GM23338 (cell line): ENCODE measurements at regions not wholly inside any gene's neighbourhood (a gene's known extent, or its start where the extent isn't known, plus 50 kb on each side); places are given as distances from the start of the nearest gene placed in this dataset.
"Not testable (repeated sequence)": the region's sequence is repeated elsewhere in the genome, so short reads cannot be mapped to it uniquely, and the experiment has no call there.

Experiments
- ATAC-seq: fragments of 200-7000 bp; cut with Tn5 transposase; 3 replicates; pipeline ENCODE4 v1.9.1; 2020
- DNase-seq: peaks from one replicate; pipeline ENCODE4 v3.0.0-alpha.2; 2015; ENCODE audit warnings: low spot score
- H2AFZ ChIP-seq: fragments of 200-600 bp; sonication (generic); 2 replicates; pipeline ENCODE4 v1.8.0; 2016; ENCODE audit warnings: antibody characterized with exemption, mild to moderate bottlenecking, moderate library complexity
- H3F3A ChIP-seq: fragments of 200-600 bp; sonication (generic); replicated peaks from 2 replicates; pipeline ENCODE4 v1.8.0; 2017; ENCODE audit warnings: antibody characterized with exemption, mixed run types, low read depth
- H3K27ac ChIP-seq: fragments of 200-600 bp; sonication (generic); 2 replicates; pipeline ENCODE4 v1.6.1; 2016; ENCODE audit warnings: low read depth
- H3K27me3 ChIP-seq: fragments of 200-600 bp; sonication (generic); 2 replicates; pipeline ENCODE4 v1.8.0; 2016; ENCODE audit warnings: mild to moderate bottlenecking, mixed run types, moderate library complexity; ENCODE audit not compliant: insufficient read depth
- H3K36me3 ChIP-seq: fragments of 200-600 bp; sonication (generic); 2 replicates; pipeline ENCODE4 v1.8.0; 2016; ENCODE audit warnings: mild to moderate bottlenecking; ENCODE audit not compliant: insufficient read depth
- H3K4me1 ChIP-seq: fragments of 200-600 bp; sonication (generic); 2 replicates; pipeline ENCODE4 v1.8.0; 2016; ENCODE audit warnings: mild to moderate bottlenecking, moderate library complexity; ENCODE audit not compliant: insufficient read depth
- H3K4me2 ChIP-seq: fragments of 200-600 bp; sonication (generic); 2 replicates; pipeline ENCODE4 v1.7.1; 2017; ENCODE audit warnings: mixed run types
- H3K4me3 ChIP-seq: fragments of 200-600 bp; sonication (generic); 2 replicates; pipeline ENCODE4 v1.6.1; 2016; ENCODE audit warnings: mixed run types
- H3K79me2 ChIP-seq: fragments of 200-600 bp; sonication (generic); replicated peaks from 2 replicates; pipeline ENCODE4 v1.8.0; 2017; ENCODE audit warnings: mild to moderate bottlenecking; ENCODE audit not compliant: insufficient read depth
- H3K9me2 ChIP-seq: fragments of 200-600 bp; sonication (generic); 2 replicates; pipeline ENCODE4 v1.8.0; 2017; ENCODE audit not compliant: insufficient read depth
- H4K20me1 ChIP-seq: fragments of 200-600 bp; sonication (generic); replicated peaks from 2 replicates; pipeline ENCODE4 v1.8.0; 2017; ENCODE audit warnings: mild to moderate bottlenecking; ENCODE audit not compliant: insufficient read depth
- H3K27ac Mint-ChIP-seq: 2 replicates; pipeline ENCODE4 v1.8.0; 2020; ENCODE audit warnings: inconsistent platforms, mild to moderate bottlenecking, moderate library complexity, mixed read lengths
- H3K27me3 Mint-ChIP-seq: 3 replicates; pipeline ENCODE4 v1.8.0; 2022; ENCODE audit warnings: low read depth, mild to moderate bottlenecking, moderate library complexity, mixed read lengths, inconsistent platforms; ENCODE audit not compliant: insufficient read depth, poor library complexity
- H3K36me3 Mint-ChIP-seq: 3 replicates; pipeline ENCODE4 v1.8.0; 2021; ENCODE audit warnings: low read depth, mild to moderate bottlenecking, inconsistent platforms, moderate library complexity, mixed read lengths
- H3K4me1 Mint-ChIP-seq: 3 replicates; pipeline ENCODE4 v1.8.0; 2020; ENCODE audit warnings: mild to moderate bottlenecking, inconsistent platforms, mixed read lengths
- H3K4me3 Mint-ChIP-seq: 3 replicates; pipeline ENCODE4 v1.8.0; 2021; ENCODE audit warnings: moderate library complexity, mild to moderate bottlenecking, inconsistent platforms, mixed read lengths
- H3K9me3 Mint-ChIP-seq: 3 replicates; pipeline ENCODE4 v1.8.0; 2020; ENCODE audit warnings: moderate library complexity, mild to moderate bottlenecking, inconsistent platforms, mixed read lengths
- TF ChIP-seq, protein P1 (sequence below): IDR thresholded peaks from one replicate; pipeline ENCODE4 v1.6.1; 2018; ENCODE audit warnings: antibody characterized with exemption; ENCODE audit not compliant: unreplicated experiment
- TF ChIP-seq, protein P2 (sequence below), 2 experiments: fragments of 200-600 bp in 1 of 2; sonication (generic) in 1 of 2; conservative IDR thresholded peaks; 2 replicates each; pipeline versions ENCODE4 v1.5.1 to v1.6.1; 2016 to 2017; ENCODE audit warnings: antibody characterized with exemption in 2 of 2, low read depth in 2 of 2, mild to moderate bottlenecking in 2 of 2, moderate library complexity in 1 of 2

DNA sequence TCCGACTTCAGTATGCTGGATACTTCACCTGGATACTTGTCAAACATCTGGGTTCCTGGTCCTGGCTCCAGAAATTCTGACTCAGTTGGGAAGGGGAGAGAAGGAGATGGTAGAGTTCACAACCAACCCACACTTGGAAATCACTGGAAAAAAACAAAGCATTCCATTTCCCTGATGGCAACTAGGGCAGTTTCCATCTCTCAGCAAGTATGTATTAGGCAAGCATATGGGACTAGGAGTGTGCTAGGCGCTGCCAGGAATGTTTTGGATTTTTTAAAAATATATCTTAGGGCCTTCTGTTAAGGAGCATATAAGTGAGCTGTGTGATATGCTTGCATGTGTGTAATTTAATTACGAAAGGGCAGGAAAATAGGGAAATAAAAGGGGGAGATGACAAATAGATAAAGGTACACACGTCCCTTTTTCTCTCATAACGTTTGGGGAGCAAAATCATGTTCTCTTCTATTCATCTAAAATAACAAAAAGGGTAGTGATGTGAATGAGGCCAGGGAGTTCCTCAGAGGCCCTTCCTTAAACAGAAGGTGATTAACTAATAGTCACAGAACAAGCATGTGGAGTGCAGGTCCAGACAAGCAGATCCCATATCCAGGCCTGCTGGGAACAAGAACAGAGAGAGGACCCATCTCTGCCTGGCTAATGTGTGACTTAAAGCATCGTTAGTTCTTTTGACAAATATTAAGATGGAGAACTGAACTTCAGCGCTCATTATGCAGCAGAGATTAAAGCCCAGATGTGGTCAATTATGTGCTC is 64.5 kb upstream of the NFE2L3 start:
- Histone ChIP-seq H3K36me3 (no peaks in the 10 kb centered on the region), H3K27me3 (no peaks in the 10 kb centered on the region), H3K9me2 (no peaks in the 10 kb centered on the region), H3K79me2 (no peaks in the 10 kb centered on the region), H3K4me1 (peaks cover 21% of the 10 kb centered on the region), H3K4me3 (no peak overlapping the region), H3F3A (no peaks in the 10 kb centered on the region), H2AFZ (peak overlapping the region; percentile 57; the same call in 1 of the 2 replicates), H4K20me1 (no peaks in the 10 kb centered on the region), H3K4me2 (no peak overlapping the region), H3K27ac (no peak overlapping the region)
- Mint-ChIP-seq H3K4me1 (peaks cover 28% of the 10 kb centered on the region), H3K4me3 (no peak overlapping the region), H3K27me3 (no peaks in the 10 kb centered on the region), H3K36me3 (no peaks in the 10 kb centered on the region), H3K27ac (no peak overlapping the region), H3K9me3 (no peaks in the 10 kb centered on the region)
- ATAC-seq (no peak), DNase-seq (no peak)
- TF ChIP-seq, protein P1, sequence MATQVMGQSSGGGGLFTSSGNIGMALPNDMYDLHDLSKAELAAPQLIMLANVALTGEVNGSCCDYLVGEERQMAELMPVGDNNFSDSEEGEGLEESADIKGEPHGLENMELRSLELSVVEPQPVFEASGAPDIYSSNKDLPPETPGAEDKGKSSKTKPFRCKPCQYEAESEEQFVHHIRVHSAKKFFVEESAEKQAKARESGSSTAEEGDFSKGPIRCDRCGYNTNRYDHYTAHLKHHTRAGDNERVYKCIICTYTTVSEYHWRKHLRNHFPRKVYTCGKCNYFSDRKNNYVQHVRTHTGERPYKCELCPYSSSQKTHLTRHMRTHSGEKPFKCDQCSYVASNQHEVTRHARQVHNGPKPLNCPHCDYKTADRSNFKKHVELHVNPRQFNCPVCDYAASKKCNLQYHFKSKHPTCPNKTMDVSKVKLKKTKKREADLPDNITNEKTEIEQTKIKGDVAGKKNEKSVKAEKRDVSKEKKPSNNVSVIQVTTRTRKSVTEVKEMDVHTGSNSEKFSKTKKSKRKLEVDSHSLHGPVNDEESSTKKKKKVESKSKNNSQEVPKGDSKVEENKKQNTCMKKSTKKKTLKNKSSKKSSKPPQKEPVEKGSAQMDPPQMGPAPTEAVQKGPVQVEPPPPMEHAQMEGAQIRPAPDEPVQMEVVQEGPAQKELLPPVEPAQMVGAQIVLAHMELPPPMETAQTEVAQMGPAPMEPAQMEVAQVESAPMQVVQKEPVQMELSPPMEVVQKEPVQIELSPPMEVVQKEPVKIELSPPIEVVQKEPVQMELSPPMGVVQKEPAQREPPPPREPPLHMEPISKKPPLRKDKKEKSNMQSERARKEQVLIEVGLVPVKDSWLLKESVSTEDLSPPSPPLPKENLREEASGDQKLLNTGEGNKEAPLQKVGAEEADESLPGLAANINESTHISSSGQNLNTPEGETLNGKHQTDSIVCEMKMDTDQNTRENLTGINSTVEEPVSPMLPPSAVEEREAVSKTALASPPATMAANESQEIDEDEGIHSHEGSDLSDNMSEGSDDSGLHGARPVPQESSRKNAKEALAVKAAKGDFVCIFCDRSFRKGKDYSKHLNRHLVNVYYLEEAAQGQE: no peak

DNA sequence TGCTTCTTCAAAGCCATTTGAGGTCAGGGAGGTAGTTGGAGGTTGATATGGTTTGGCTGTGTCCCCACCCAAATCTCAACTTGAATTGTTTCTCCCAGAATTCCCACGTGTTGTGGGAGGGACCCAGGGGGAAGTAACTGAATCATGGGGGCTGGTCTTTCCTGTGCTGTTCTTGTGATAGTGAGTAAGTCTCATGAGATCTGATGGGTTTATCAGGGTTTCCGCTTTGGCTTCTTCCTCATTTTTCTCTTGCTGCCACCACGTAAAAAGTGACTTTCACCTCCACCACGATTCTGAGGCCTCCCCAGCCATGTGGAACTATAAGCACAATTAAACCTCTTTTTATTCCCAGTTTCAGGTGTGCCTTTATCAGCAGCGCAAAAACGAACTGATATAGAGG is 62.5 kb upstream of the NFE2L3 start:
- H3K27me3 ChIP-seq, H3K9me2 ChIP-seq, H3K27ac Mint-ChIP-seq, H3K27ac ChIP-seq, H3K79me2 ChIP-seq, H3K27me3 Mint-ChIP-seq, ATAC-seq, H3K36me3 Mint-ChIP-seq, H3F3A ChIP-seq, H3K4me3 ChIP-seq, H2AFZ ChIP-seq, H3K9me3 Mint-ChIP-seq, H3K4me3 Mint-ChIP-seq, H4K20me1 ChIP-seq, H3K4me2 ChIP-seq, DNase-seq, H3K36me3 ChIP-seq: not testable (repeated sequence)
- H3K4me1 ChIP-seq: peaks cover 11% of the 10 kb centered on the region
- peaks cover 15% of the 10 kb centered on the region for H3K4me1 Mint-ChIP-seq

DNA sequence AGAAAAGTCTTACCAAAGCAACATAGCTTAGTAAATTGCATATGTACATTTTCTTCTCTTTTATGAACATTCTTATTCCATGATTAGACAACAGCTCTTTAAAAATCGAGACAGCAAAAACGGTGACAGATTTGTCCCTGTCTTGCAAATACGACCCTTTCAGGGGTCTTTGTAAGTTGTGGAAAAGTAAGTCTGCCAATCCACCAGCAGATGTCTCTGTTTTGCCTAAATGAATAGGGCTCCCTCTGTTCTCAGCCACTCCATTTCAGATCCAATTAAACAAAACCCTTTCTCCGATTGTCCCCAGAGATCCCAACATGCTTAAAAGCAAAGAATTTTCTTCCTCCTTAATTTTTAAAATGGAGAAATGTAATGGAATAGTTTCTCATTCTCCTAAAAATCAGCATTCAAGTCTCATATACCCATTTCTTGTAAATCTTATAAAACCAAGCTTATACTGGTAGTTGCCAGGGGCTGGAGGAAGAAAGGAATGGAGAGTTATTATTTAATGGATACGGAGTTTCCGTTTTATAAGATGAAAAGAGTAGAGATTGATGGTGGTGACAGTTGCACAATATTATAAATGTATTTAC is 61.0 kb upstream of the NFE2L3 start:
- Mint-ChIP-seq H3K9me3 (no peaks in the 10 kb centered on the region), H3K27me3 (no peaks in the 10 kb centered on the region), H3K27ac (no peak overlapping the region), H3K36me3 (no peaks in the 10 kb centered on the region), H3K4me3 (peak overlapping the region; percentile 54), H3K4me1 (peaks cover 11% of the 10 kb centered on the region)
- ATAC-seq (peak; percentile 93), DNase-seq (peak; percentile 87)
- Histone ChIP-seq H2AFZ (no peak overlapping the region), H3K4me1 (peaks cover 8% of the 10 kb centered on the region; the same call in 1 of the 2 replicates), H3K4me3 (no peak overlapping the region), H3K36me3 (no peaks in the 10 kb centered on the region), H3F3A (no peaks in the 10 kb centered on the region), H3K4me2 (peak overlapping the region; percentile 28), H4K20me1 (no peaks in the 10 kb centered on the region), H3K27ac (no peak overlapping the region), H3K9me2 (no peaks in the 10 kb centered on the region), H3K79me2 (no peaks in the 10 kb centered on the region), H3K27me3 (no peaks in the 10 kb centered on the region)
- TF ChIP-seq, protein P2, sequence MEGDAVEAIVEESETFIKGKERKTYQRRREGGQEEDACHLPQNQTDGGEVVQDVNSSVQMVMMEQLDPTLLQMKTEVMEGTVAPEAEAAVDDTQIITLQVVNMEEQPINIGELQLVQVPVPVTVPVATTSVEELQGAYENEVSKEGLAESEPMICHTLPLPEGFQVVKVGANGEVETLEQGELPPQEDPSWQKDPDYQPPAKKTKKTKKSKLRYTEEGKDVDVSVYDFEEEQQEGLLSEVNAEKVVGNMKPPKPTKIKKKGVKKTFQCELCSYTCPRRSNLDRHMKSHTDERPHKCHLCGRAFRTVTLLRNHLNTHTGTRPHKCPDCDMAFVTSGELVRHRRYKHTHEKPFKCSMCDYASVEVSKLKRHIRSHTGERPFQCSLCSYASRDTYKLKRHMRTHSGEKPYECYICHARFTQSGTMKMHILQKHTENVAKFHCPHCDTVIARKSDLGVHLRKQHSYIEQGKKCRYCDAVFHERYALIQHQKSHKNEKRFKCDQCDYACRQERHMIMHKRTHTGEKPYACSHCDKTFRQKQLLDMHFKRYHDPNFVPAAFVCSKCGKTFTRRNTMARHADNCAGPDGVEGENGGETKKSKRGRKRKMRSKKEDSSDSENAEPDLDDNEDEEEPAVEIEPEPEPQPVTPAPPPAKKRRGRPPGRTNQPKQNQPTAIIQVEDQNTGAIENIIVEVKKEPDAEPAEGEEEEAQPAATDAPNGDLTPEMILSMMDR (conservative IDR thresholded peaks at IDR 0.05; ENCODE audit: low read depth in 2 of 2): peak; percentile 82
